KMS-11 (cell line): ENCODE measurements at regions not wholly inside any gene's neighbourhood (a gene's known extent, or its start where the extent isn't known, plus 50 kb on each side); places are given as distances from the start of the nearest gene placed in this dataset.

ENCODE experiments used
- H2AFZ ChIP-seq: fragments of 200-600 bp; sonication (generic); 2 replicates; pipeline ENCODE4 v1.6.1; 2016; ENCODE audit warnings: antibody characterized with exemption, mixed run types, low read depth
- H3K27ac ChIP-seq: fragments of 200-600 bp; sonication (generic); 2 replicates; pipeline ENCODE4 v1.6.1; 2016; ENCODE audit warnings: mild to moderate bottlenecking, mixed run types
- H3K27me3 ChIP-seq: fragments of 200-600 bp; sonication (generic); 2 replicates; pipeline ENCODE4 v1.6.1; 2017; ENCODE audit warnings: mild to moderate bottlenecking, low read depth, mixed run types, moderate library complexity; ENCODE audit not compliant: insufficient read depth
- H3K36me3 ChIP-seq: fragments of 200-600 bp; sonication (generic); 2 replicates; pipeline ENCODE4 v1.6.1; 2017; ENCODE audit warnings: mild to moderate bottlenecking, mixed run types; ENCODE audit not compliant: insufficient read depth
- H3K4me1 ChIP-seq: fragments of 200-600 bp; sonication (generic); 2 replicates; pipeline ENCODE4 v1.6.1; 2016; ENCODE audit warnings: mild to moderate bottlenecking, low read depth, mixed run types; ENCODE audit not compliant: poor library complexity, severe bottlenecking
- H3K4me2 ChIP-seq: fragments of 200-600 bp; sonication (generic); 2 replicates; pipeline ENCODE4 v1.7.0; 2016; ENCODE audit warnings: mild to moderate bottlenecking, mixed run types
- H3K4me3 ChIP-seq: fragments of 200-600 bp; sonication (generic); IDR thresholded peaks from 2 replicates; pipeline ENCODE4 v1.6.1; 2017; ENCODE audit warnings: low read depth, low read length, mixed read lengths; ENCODE audit not compliant: insufficient read depth
- H3K79me2 ChIP-seq: fragments of 200-600 bp; sonication (generic); 2 replicates; pipeline ENCODE4 v1.6.1; 2016; ENCODE audit warnings: low read depth, mixed run types; ENCODE audit not compliant: insufficient read depth
- H3K9ac ChIP-seq: fragments of 200-600 bp; sonication (generic); 2 replicates; pipeline ENCODE4 v1.6.1; 2016; ENCODE audit warnings: mild to moderate bottlenecking, mixed run types
- H4K20me1 ChIP-seq: fragments of 200-600 bp; sonication (generic); 2 replicates; pipeline ENCODE4 v1.6.1; 2016; ENCODE audit warnings: mild to moderate bottlenecking, mixed run types; ENCODE audit not compliant: insufficient read depth
- TF ChIP-seq, protein P1 (sequence below): fragments of 200-600 bp; sonication (generic); conservative IDR thresholded peaks from 2 replicates; pipeline ENCODE4 v1.6.1; 2017; ENCODE audit warnings: low read depth, mild to moderate bottlenecking, antibody characterized with exemption, low read length, moderate library complexity, mixed read lengths

DNA sequence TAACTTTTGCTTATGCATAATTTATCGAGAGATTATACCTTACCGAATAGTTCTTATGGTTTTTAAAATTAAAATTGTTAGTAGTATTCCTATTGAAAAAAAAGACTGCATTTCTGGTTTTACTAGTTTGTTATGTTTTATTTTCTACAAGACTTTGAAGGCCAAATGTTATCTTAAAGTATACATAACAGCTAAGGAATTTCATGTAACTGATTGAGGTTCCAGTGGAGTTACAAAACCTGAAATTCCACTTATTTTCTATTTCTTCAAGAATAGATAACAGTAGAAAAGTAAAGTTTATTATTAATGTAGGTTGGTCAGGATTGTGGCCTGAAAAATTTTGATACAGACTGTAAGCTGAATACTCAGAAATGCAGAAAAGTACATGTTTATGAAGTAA, 1216.0 kb upstream of the PCDH20 start:
- H3K79me2 ChIP-seq, result no peaks in the 10 kb centered on the region
- H3K27ac ChIP-seq, result no peak overlapping the region
- TF ChIP-seq, protein P1, sequence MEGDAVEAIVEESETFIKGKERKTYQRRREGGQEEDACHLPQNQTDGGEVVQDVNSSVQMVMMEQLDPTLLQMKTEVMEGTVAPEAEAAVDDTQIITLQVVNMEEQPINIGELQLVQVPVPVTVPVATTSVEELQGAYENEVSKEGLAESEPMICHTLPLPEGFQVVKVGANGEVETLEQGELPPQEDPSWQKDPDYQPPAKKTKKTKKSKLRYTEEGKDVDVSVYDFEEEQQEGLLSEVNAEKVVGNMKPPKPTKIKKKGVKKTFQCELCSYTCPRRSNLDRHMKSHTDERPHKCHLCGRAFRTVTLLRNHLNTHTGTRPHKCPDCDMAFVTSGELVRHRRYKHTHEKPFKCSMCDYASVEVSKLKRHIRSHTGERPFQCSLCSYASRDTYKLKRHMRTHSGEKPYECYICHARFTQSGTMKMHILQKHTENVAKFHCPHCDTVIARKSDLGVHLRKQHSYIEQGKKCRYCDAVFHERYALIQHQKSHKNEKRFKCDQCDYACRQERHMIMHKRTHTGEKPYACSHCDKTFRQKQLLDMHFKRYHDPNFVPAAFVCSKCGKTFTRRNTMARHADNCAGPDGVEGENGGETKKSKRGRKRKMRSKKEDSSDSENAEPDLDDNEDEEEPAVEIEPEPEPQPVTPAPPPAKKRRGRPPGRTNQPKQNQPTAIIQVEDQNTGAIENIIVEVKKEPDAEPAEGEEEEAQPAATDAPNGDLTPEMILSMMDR, result no peak
- H4K20me1 ChIP-seq, result no peaks in the 10 kb centered on the region
- no peaks in the 10 kb centered on the region for H3K36me3 ChIP-seq
- no peaks in the 10 kb centered on the region for H3K27me3 ChIP-seq
- H3K4me1 ChIP-seq, result no peaks in the 10 kb centered on the region
- H2AFZ ChIP-seq, result no peak overlapping the region
- H3K4me3 ChIP-seq, result no peak overlapping the region
- no peak overlapping the region for H3K4me2 ChIP-seq
- H3K9ac ChIP-seq, result no peak overlapping the region

DNA sequence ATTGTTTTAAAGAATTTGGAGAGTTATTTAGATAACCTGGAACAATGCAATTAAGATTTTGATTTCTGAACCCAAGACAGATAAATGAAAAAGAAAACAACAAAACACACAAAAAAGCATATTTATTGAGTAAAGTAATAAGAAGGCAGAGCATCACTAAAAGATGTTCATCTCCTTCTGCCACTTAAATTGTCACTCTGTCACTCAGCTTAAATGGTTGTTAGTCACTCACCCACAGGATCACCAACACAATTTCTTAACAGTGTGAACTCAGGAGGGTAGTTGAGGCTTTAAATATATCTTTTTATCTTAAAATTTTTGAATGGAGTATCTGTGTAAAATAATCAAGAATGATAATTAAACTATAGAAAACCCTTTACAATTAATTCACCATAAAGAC, 1215.5 kb upstream of the PCDH20 start:
- Histone ChIP-seq H3K27ac (no peak overlapping the region), H3K27me3 (no peaks in the 10 kb centered on the region), H3K79me2 (no peaks in the 10 kb centered on the region), H3K4me3 (no peak overlapping the region), H4K20me1 (no peaks in the 10 kb centered on the region), H2AFZ (no peak overlapping the region), H3K9ac (no peak overlapping the region), H3K36me3 (no peaks in the 10 kb centered on the region), H3K4me2 (no peak overlapping the region), H3K4me1 (no peaks in the 10 kb centered on the region)
- TF ChIP-seq, protein P1, result no peak

DNA sequence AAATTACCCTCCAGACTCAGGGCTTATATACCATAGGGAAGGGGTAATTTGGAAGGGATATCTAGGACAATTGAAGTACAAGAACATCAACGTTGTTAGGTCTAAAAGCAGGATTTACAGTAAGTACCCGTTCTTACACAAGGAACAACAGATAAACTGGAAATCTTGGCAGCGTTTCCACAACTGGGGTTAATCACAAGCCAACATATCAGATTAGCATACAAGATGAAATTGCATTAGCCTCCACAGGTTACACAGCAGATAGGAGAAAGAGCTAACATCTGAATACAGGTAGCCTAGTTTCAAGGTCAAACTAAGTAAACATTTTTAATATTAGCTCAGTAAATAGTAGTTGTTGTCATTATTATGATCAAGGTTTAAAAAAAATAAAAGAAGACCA, 1214.0 kb upstream of the PCDH20 start:
- H3K9ac ChIP-seq, result no peak overlapping the region
- no peak overlapping the region for H3K4me3 ChIP-seq
- H3K27ac ChIP-seq, result no peak overlapping the region
- H3K27me3 ChIP-seq, result no peaks in the 10 kb centered on the region
- H3K4me2 ChIP-seq, result no peak overlapping the region
- TF ChIP-seq, protein P1, result no peak
- no peaks in the 10 kb centered on the region for H3K4me1 ChIP-seq
- no peaks in the 10 kb centered on the region for H3K79me2 ChIP-seq
- H2AFZ ChIP-seq, result no peak overlapping the region
- H4K20me1 ChIP-seq, result no peaks in the 10 kb centered on the region
- H3K36me3 ChIP-seq, result no peaks in the 10 kb centered on the region

DNA sequence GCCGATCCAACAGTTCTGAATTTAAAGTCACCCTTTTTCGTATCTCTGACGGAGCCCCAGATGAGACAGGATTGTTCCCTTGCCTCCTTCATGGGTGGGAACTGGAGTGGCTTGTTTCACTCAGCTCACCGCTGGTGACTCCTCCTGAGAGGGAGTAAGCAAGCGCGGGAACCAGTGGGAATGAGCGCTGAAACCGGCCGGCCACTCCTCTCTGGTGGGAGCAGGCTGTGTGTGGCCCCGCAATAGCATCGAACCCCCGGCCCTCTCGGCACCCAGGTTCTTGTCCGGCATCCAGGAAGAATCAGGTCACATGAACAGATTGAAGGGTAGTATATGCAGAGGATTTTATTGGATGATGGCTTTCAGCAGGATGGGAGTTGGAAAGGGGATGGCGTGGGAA, 1211.6 kb upstream of the PCDH20 start:
- Histone ChIP-seq H3K4me1 (no peaks in the 10 kb centered on the region), H4K20me1 (no peaks in the 10 kb centered on the region), H3K4me3 (no peak overlapping the region), H3K79me2 (no peaks in the 10 kb centered on the region), H3K36me3 (no peaks in the 10 kb centered on the region), H3K27me3 (no peaks in the 10 kb centered on the region), H3K9ac (no peak overlapping the region), H3K27ac (no peak overlapping the region), H3K4me2 (no peak overlapping the region), H2AFZ (no peak overlapping the region)
- TF ChIP-seq, protein P1, result no peak

DNA sequence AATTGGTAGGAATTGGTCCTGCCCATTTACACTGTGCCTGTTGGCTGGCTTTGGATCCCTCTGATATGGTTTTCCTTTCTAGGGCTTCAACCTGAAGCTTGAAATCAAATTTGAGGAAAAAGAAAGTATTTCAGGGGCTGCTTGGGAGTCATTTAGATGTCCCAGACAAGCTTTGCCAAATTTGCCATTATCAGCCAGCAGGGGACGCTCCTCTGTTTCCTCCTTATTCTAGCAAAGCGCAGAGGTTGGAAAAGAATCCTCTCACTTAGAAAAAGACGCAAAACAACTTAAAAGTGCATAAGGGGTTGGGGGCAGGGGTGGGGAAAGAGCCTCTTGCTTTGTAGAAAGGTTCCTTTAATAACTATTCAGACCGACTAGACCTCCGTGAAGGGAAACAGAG, 1211.1 kb upstream of the PCDH20 start:
- Histone ChIP-seq H3K4me2 (no peak overlapping the region), H2AFZ (no peak overlapping the region), H3K27ac (no peak overlapping the region), H3K36me3 (no peaks in the 10 kb centered on the region), H3K79me2 (no peaks in the 10 kb centered on the region), H3K4me3 (no peak overlapping the region), H3K4me1 (no peaks in the 10 kb centered on the region), H3K9ac (no peak overlapping the region), H4K20me1 (no peaks in the 10 kb centered on the region), H3K27me3 (no peaks in the 10 kb centered on the region)
- TF ChIP-seq, protein P1, result no peak
